Hematopoietic multipotent progenitor cell treated with erythropoietin and hydrocortisone succinate and interleukin-3 and kit ligand, for 8 days (in vitro differentiated cells): ENCODE measurements at regions not wholly inside any gene's neighbourhood (a gene's known extent, or its start where the extent isn't known, plus 50 kb on each side); places are given as distances from the start of the nearest gene placed in this dataset.
"Not testable (repeated sequence)": the region's sequence is repeated elsewhere in the genome, so short reads cannot be mapped to it uniquely, and the experiment has no call there.

Experiments
- DNase-seq: peaks from one replicate; pipeline ENCODE4 v3.0.0-alpha.2; 2015

GRCh38 chr6:77322604-77323003 is 140.7 kb downstream of the HTR1B start:
- no peak for DNase-seq

GRCh38 chr6:77318256-77318655 is 145.0 kb downstream of the HTR1B start:
- peak; percentile 73 for DNase-seq

- DNase-seq: no peak
These were observed 149.7 kb downstream of the HTR1B start for GRCh38 chr6:77313595-77313994.

GRCh38 chr6:77299931-77300330 is 163.4 kb downstream of the HTR1B start:
- DNase-seq: no peak

GRCh38 chr6:77298283-77298682 is 165.0 kb downstream of the HTR1B start:
- no peak for DNase-seq

- DNase-seq: peak; percentile 49
These were observed 170.4 kb downstream of the HTR1B start for GRCh38 chr6:77292564-77293546.

- no peak for DNase-seq
These were observed 172.5 kb downstream of the HTR1B start for GRCh38 chr6:77290798-77291197.

- DNase-seq: no peak
These were observed 176.8 kb downstream of the HTR1B start for GRCh38 chr6:77286541-77286940.

- no peak for DNase-seq
These were observed 189.4 kb downstream of the HTR1B start for GRCh38 chr6:77273929-77274328.

GRCh38 chr6:77264970-77265369 is 198.3 kb downstream of the HTR1B start:
- DNase-seq: no peak

GRCh38 chr6:77263003-77263402 is 200.3 kb downstream of the HTR1B start:
- DNase-seq: no peak

GRCh38 chr6:77251801-77252200 is 211.5 kb downstream of the HTR1B start:
- DNase-seq: not testable (repeated sequence)

GRCh38 chr6:77249560-77249959 is 213.7 kb downstream of the HTR1B start:
- no peak for DNase-seq

- DNase-seq: no peak
These were observed 218.3 kb downstream of the HTR1B start for GRCh38 chr6:77245026-77245425.

- no peak for DNase-seq
These were observed 231.6 kb downstream of the HTR1B start for GRCh38 chr6:77231438-77232305.

GRCh38 chr6:77228279-77228678 is 235.0 kb downstream of the HTR1B start:
- no peak for DNase-seq

- DNase-seq: no peak
These were observed 245.4 kb downstream of the HTR1B start for GRCh38 chr6:77217896-77218295.

GRCh38 chr6:77205936-77206335 is 257.4 kb downstream of the HTR1B start:
- DNase-seq: no peak

- no peak for DNase-seq
These were observed 258.7 kb downstream of the HTR1B start for GRCh38 chr6:77204555-77204954.

GRCh38 chr6:77183447-77183846 is 279.8 kb downstream of the HTR1B start:
- no peak for DNase-seq

GRCh38 chr6:77181749-77182148 is 281.5 kb downstream of the HTR1B start:
- DNase-seq: no peak

- no peak for DNase-seq
These were observed 283.0 kb downstream of the HTR1B start for GRCh38 chr6:77180326-77180725.

GRCh38 chr6:77178821-77179220 is 284.5 kb downstream of the HTR1B start:
- no peak for DNase-seq

GRCh38 chr6:77177470-77177869 is 285.8 kb downstream of the HTR1B start:
- DNase-seq: no peak
